BJ (cell line): ENCODE measurements at regions not wholly inside any gene's neighbourhood (a gene's known extent, or its start where the extent isn't known, plus 50 kb on each side); places are given as distances from the start of the nearest gene placed in this dataset.

Source experiments
- CTCF ChIA-PET: fragments of 350-600 bp; formaldehyde crosslinking; extraction: SDS; loops from one replicate; lab custom pipeline; 2021; ENCODE audit warnings: antibody characterized with exemption, inconsistent platforms; lab: Yijun Ruan, JAX
- POLR2A ChIA-PET: fragments of 300-600 bp; sonication (Branson Sonifier 250); formaldehyde crosslinking; extraction: SDS; loops from one replicate; lab custom pipeline; 2021; ENCODE audit warnings: antibody characterized with exemption; lab: Charles Lee
- DNase-seq: peaks from one replicate; pipeline ENCODE4 v3.0.0-alpha.2; 2011; ENCODE audit warnings: low read depth
- H3K27me3 ChIP-seq: 2 replicates; pipeline ENCODE4 v1.6.0; 2011; ENCODE audit warnings: low read length; ENCODE audit not compliant: control insufficient read depth, insufficient read depth
- H3K36me3 ChIP-seq: 2 replicates; pipeline ENCODE4 v1.5.1; 2011; ENCODE audit warnings: low read length; ENCODE audit not compliant: control insufficient read depth, insufficient read depth
- H3K4me3 ChIP-seq: 2 replicates; pipeline ENCODE4 v1.5.1; 2011; ENCODE audit warnings: low read depth, mild to moderate bottlenecking, control low read depth, low read length
- TF ChIP-seq, protein P1 (sequence below): IDR thresholded peaks from 2 replicates; pipeline ENCODE4 v1.5.1; 2011; ENCODE audit warnings: low read depth, mild to moderate bottlenecking, control low read depth, inconsistent platforms, low read length, moderate library complexity; ENCODE audit not compliant: insufficient read depth

DNA sequence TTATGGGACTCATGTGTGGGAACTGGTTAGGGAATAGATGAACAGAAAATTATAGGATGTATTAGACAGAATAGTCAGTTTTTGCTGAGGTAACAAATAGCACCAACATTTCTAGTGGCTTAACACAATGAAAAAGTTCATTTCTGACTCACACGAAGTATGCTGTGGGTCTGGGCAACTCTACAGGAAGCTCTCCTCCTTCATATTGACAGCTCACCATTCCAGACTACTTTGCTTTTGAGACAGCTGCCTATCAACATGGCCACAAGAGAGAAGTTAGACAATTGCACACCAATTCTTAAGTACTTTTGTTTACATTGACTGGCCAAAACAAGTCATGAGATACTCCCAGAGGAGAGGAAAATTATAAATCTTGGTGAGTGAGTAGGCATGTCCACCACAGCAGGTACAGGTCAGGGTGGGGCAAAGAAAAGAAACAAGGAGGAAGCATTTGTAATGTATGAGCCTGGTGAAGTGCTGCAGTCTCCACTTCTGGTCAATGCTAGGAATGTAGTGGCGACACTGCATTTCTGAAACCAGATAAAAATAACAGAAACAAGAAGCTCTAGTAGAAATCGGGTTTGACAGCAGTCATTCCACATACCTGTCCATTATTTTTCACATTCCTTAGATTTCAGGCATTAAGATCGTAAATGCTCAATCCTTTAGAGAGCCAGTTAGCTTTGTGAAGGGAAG is 141.6 kb downstream of the ICOS start:
- TF ChIP-seq, protein P1, sequence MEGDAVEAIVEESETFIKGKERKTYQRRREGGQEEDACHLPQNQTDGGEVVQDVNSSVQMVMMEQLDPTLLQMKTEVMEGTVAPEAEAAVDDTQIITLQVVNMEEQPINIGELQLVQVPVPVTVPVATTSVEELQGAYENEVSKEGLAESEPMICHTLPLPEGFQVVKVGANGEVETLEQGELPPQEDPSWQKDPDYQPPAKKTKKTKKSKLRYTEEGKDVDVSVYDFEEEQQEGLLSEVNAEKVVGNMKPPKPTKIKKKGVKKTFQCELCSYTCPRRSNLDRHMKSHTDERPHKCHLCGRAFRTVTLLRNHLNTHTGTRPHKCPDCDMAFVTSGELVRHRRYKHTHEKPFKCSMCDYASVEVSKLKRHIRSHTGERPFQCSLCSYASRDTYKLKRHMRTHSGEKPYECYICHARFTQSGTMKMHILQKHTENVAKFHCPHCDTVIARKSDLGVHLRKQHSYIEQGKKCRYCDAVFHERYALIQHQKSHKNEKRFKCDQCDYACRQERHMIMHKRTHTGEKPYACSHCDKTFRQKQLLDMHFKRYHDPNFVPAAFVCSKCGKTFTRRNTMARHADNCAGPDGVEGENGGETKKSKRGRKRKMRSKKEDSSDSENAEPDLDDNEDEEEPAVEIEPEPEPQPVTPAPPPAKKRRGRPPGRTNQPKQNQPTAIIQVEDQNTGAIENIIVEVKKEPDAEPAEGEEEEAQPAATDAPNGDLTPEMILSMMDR = no peak
- H3K27me3 ChIP-seq = no peaks in the 10 kb centered on the region
- no peaks in the 10 kb centered on the region for H3K36me3 ChIP-seq
- ChIA-PET CTCF (no interaction called here), POLR2A (no interaction called here)
- DNase-seq = no peak
- H3K4me3 ChIP-seq = no peak overlapping the region

DNA sequence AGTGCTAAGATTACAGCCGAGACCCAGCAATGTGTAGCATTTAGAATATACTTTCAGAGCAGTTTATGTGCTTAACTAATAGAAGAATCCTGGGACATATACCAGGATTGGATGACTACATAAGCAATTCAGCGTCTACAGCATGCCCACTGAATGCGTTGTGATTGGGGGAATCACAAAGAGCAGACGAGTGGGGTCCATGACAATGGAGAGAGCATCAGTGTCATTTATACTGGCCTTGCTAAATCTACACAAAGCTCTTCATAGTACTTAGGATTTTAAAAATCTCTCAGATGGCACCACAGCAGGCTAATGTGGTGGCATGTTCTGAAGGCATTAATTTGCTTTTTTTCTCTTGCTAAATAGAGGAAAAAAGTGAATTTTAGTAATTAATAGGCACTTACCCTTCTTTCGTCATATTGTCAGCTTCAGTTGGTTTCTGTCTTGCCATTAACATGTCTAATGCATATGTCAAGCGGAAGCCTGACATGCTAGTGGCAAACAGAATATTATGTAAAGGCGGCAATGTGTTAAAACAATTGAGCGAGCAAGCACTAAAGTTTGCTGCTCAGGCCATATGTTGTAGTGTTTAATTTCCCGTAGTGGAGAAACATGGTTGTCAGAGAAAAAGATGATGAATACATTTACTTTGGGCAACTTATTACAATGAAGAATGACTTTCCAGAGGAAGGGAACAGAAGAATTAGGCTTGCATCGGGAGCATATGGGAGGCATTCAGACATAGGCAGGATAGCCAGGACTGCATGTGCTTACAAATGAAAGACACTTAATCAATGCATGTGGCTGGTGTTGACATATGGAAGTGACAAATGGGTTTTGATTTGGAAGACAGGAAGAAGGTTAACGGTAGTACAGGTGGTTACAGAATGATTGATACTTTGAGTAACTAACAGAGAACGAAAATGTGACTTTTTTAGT is 145.2 kb downstream of the ICOS start:
- H3K4me3 ChIP-seq = no peak overlapping the region
- no peak for DNase-seq
- TF ChIP-seq, protein P1 = no peak
- ChIA-PET CTCF (no interaction called here), POLR2A (no interaction called here)
- no peaks in the 10 kb centered on the region for H3K27me3 ChIP-seq
- H3K36me3 ChIP-seq = no peaks in the 10 kb centered on the region

DNA sequence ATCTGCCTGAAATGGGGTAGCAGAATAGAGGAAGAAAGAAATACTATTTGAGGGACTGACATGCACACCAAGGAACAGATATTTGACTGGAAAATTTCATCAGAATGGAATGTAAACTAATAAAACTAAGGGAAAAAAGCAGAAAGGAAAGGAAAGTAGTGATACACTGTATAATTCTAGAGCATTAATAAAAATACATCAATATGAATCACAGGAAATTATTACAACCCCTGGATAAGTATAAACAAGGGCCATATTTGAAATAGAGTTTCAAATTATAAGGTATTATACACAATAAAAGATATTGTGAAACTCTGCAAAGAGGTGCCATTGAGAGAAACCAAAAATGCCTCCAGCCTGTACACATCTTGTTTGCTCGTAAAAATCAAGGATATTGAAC is 149.6 kb downstream of the ICOS start:
- ChIA-PET POLR2A (no interaction called here), CTCF (no interaction called here)
- DNase-seq = no peak
- Histone ChIP-seq H3K4me3 (no peak overlapping the region), H3K36me3 (no peaks in the 10 kb centered on the region), H3K27me3 (no peaks in the 10 kb centered on the region)
- TF ChIP-seq, protein P1 = no peak

DNA sequence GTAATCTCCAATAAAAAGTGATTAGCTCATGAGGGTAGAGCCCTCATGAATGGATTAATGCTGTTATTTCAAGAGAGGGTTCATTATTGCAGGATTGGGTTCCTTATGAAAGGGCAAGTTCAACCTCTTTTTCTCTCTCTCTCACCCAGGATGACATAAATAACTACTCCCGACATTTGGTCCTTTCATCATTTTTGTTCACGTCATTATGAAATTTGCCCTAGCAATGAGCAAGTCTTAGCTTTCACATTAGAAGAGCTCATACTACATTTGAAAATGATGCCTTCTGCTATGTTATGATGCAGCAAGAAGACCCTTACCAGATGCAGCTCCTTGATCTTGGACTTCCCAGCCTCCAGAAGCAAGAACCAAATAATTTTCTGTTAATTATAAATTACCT is 152.5 kb downstream of the ICOS start:
- Histone ChIP-seq H3K27me3 (no peaks in the 10 kb centered on the region), H3K4me3 (no peak overlapping the region), H3K36me3 (no peaks in the 10 kb centered on the region)
- CTCF ChIA-PET = no interaction called here
- TF ChIP-seq, protein P1 = no peak
- no peak for DNase-seq
- POLR2A ChIA-PET = no interaction called here

DNA sequence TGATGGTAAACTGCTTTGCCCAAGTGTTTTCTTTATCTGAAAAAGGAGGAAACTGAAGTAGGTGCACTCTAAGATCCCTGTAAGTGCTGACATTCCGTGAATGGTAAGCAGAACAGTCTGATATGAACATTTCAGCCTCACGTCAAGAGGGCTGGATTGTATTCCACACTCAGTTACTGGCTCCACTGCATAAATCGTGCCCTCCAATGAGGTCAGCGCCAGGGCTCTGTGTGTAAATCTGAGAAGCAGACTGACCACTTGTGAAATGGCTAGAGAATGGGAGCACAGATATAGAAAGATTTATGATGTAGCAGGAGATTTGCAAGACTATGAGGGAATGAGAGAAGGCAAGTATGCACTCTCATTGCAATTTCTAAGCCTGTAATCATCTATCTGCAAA is 153.0 kb downstream of the ICOS start:
- Histone ChIP-seq H3K36me3 (no peaks in the 10 kb centered on the region), H3K27me3 (no peaks in the 10 kb centered on the region), H3K4me3 (no peak overlapping the region)
- ChIA-PET CTCF (no interaction called here), POLR2A (no interaction called here)
- DNase-seq = no peak
- TF ChIP-seq, protein P1 = no peak
